WERI-Rb-1 (cell line): ENCODE measurements at regions not wholly inside any gene's neighbourhood (a gene's known extent, or its start where the extent isn't known, plus 50 kb on each side); places are given as distances from the start of the nearest gene placed in this dataset.

ENCODE experiments used
- DNase-seq: peaks from one replicate; pipeline ENCODE4 v3.0.0-alpha.2; 2020
- H3K27ac ChIP-seq: fragments of 250-450 bp; sonication (Bioruptor Pico); 2 replicates; pipeline ENCODE4 v1.5.1; 2020; ENCODE audit warnings: mild to moderate bottlenecking, moderate library complexity
- H3K27me3 ChIP-seq: fragments of 250-450 bp; sonication (Bioruptor Pico); 2 replicates; pipeline ENCODE4 v1.5.1; 2021; ENCODE audit warnings: mild to moderate bottlenecking, low read depth, moderate library complexity; ENCODE audit not compliant: insufficient read depth, severe bottlenecking
- H3K36me3 ChIP-seq: fragments of 250-450 bp; sonication (Bioruptor Pico); 2 replicates; pipeline ENCODE4 v1.5.1; 2020; ENCODE audit warnings: mild to moderate bottlenecking, moderate library complexity
- H3K4me3 ChIP-seq: 2 replicates; pipeline ENCODE4 v1.5.1; 2011; ENCODE audit warnings: low read depth, mild to moderate bottlenecking, control low read depth, low read length
- H3K9me3 ChIP-seq: fragments of 250-450 bp; sonication (Bioruptor Pico); 2 replicates; pipeline ENCODE4 v1.5.1; 2021; ENCODE audit warnings: mild to moderate bottlenecking, moderate library complexity; ENCODE audit not compliant: severe bottlenecking
- CTCF ChIP-seq: IDR thresholded peaks from 2 replicates; pipeline ENCODE4 v1.5.1; 2011; ENCODE audit warnings: low read depth, mild to moderate bottlenecking, control low read depth, inconsistent platforms, low read length

DNA sequence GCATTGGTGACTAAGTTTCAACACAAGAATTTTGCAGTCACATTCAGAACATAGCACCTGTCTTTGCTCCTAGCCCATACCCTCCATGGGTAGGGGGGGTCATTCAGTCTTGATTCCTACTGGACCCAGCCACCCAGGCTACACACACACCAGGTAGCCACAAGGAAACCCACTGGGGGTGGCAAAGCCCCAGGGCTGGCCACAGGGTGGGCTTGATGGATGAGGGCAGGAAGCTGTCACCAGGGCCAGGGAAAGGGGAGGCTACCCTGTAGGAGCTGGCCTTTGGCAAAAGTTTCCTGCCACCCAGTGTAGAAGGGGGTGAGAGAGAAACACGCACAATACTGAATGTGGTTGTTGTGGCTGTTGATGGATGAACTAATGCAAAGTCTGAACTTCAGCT is 74.5 kb upstream of the NKX1-1 start:
- peaks cover 32% of the 10 kb centered on the region for H3K9me3 ChIP-seq
- H3K27me3 ChIP-seq = peaks cover 18% of the 10 kb centered on the region
- H3K27ac ChIP-seq = no peak overlapping the region
- no peaks in the 10 kb centered on the region for H3K36me3 ChIP-seq
- DNase-seq = no peak
- TF ChIP-seq CTCF = no peak
- no peak overlapping the region for H3K4me3 ChIP-seq

GRCh38 chr4:1479454-1479853 is 73.2 kb upstream of the NKX1-1 start:
- DNase-seq = no peak
- Histone ChIP-seq H3K27me3 (peaks cover 27% of the 10 kb centered on the region), H3K36me3 (no peaks in the 10 kb centered on the region), H3K4me3 (no peak overlapping the region), H3K27ac (no peak overlapping the region), H3K9me3 (peaks cover 25% of the 10 kb centered on the region)
- no peak for TF ChIP-seq CTCF

DNA sequence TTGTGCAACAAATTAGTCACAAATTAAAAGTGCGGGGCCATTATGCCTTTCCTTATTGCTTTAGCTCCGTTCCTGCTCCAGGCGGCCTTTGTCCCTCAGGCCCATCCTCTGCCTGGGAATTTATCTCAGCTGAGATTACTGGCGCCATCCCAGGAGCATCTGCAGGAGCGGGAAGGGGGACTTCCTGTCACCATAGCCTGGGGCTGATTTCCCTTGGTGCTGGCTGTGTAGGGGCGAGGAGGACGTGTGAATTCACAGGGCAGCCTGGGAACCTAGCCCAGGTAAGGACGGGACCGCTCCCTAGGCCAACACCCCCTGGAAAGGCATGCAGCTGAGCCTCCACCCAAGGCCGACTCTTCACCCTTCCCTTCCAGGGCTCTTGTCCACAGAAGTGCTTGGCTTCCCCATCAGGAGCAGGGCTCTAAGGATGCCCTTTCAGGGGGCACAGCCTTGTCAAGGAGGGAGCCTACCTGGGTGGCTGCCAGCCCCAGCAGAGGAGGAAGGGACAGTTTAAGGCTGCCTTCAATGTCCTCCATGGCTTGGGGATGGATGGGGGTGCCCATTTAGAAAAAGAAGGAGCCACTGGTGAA is 72.6 kb upstream of the NKX1-1 start:
- no peak for TF ChIP-seq CTCF
- H3K4me3 ChIP-seq = no peak overlapping the region
- no peaks in the 10 kb centered on the region for H3K36me3 ChIP-seq
- H3K27ac ChIP-seq = no peak overlapping the region
- peaks cover 28% of the 10 kb centered on the region for H3K27me3 ChIP-seq
- peaks cover 24% of the 10 kb centered on the region for H3K9me3 ChIP-seq
- DNase-seq = no peak

- DNase-seq = no peak
- no peak overlapping the region for H3K27ac ChIP-seq
- no peak for TF ChIP-seq CTCF
Measured at GRCh38 chr4:1477045-1477840, 71.0 kb upstream of the NKX1-1 start.

GRCh38 chr4:1476140-1476513 is 69.9 kb upstream of the NKX1-1 start:
- TF ChIP-seq CTCF = no peak
- no peak for DNase-seq
- Histone ChIP-seq H3K36me3 (no peaks in the 10 kb centered on the region), H3K4me3 (no peak overlapping the region), H3K9me3 (peaks cover 9% of the 10 kb centered on the region), H3K27ac (no peak overlapping the region), H3K27me3 (peaks cover 37% of the 10 kb centered on the region)

More at GRCh38 chr4:1477045-1477840, 71.0 kb upstream of the NKX1-1 start:
- no peaks in the 10 kb centered on the region for H3K36me3 ChIP-seq
- H3K4me3 ChIP-seq = no peak overlapping the region
- H3K27me3 ChIP-seq = peaks cover 26% of the 10 kb centered on the region
- peaks cover 20% of the 10 kb centered on the region for H3K9me3 ChIP-seq
